ENCODE measurements at regions not wholly inside any gene's neighbourhood (a gene's known extent, or its start where the extent isn't known, plus 50 kb on each side); places are given as distances from the start of the nearest gene placed in this dataset.
"Not testable (repeated sequence)": the region's sequence is repeated elsewhere in the genome, so short reads cannot be mapped to it uniquely, and the experiment has no call there.

- not testable (repeated sequence) for DNase-seq
Measured at GRCh38 chr22:22117864-22118544, 126.6 kb upstream of the VPREB1 start.

- DNase-seq = not testable (repeated sequence)
Measured at GRCh38 chr22:22116997-22117770, 127.4 kb upstream of the VPREB1 start.

- DNase-seq = no peak
Measured at GRCh38 chr22:22113701-22114100, 130.9 kb upstream of the VPREB1 start.

- no peak for DNase-seq
Measured at GRCh38 chr22:22112533-22113294, 130.1 kb upstream of the TOP3B start.

- no peak for DNase-seq
Measured at GRCh38 chr22:22111983-22112382, 129.4 kb upstream of the TOP3B start.

GRCh38 chr22:22111267-22111751 is 128.7 kb upstream of the TOP3B start:
- DNase-seq = no peak

GRCh38 chr22:22110548-22111266 is 128.1 kb upstream of the TOP3B start:
- DNase-seq = peak; percentile 46 to 75

- no peak for DNase-seq
Measured at GRCh38 chr22:22109693-22110466, 127.3 kb upstream of the TOP3B start.

- no peak for DNase-seq
Measured at GRCh38 chr22:22106855-22107254, 124.3 kb upstream of the TOP3B start.

- no peak for DNase-seq
Measured at GRCh38 chr22:22105364-22105763, 122.8 kb upstream of the TOP3B start.

- DNase-seq = no peak
Measured at GRCh38 chr22:22103078-22103875, 120.7 kb upstream of the TOP3B start.

GRCh38 chr22:22099833-22100812 is 117.5 kb upstream of the TOP3B start:
- DNase-seq = peak in 1 of 2 experiments; percentile 28

GRCh38 chr22:22099194-22099486 is 116.6 kb upstream of the TOP3B start:
- no peak for DNase-seq

- DNase-seq = no peak
Measured at GRCh38 chr22:22098457-22099193, 116.0 kb upstream of the TOP3B start.

- no peak for DNase-seq
Measured at GRCh38 chr22:22097727-22098228, 115.2 kb upstream of the TOP3B start.

GRCh38 chr22:22094921-22095320 is 112.3 kb upstream of the TOP3B start:
- no peak for DNase-seq

GRCh38 chr22:22094514-22094913 is 111.9 kb upstream of the TOP3B start:
- no peak for DNase-seq

GRCh38 chr22:22093743-22094142 is 111.2 kb upstream of the TOP3B start:
- no peak for DNase-seq

GRCh38 chr22:22092974-22093373 is 110.4 kb upstream of the TOP3B start:
- no peak for DNase-seq

Measured in NCI-H526 (cell line).